Sigmoid colon (tissue), 6 donors: ENCODE measurements at regions not wholly inside any gene's neighbourhood (a gene's known extent, or its start where the extent isn't known, plus 50 kb on each side); places are given as distances from the start of the nearest gene placed in this dataset.

Experiments used
- DNase-seq: peaks from one replicate; pipeline ENCODE4 v3.0.0-alpha.2; 2019
- H3K27ac ChIP-seq, 4 donors: fragments of 200-600 bp; sonication (generic); one replicate each; pipeline ENCODE4 v1.5.1; 2016 to 2019; ENCODE audit warnings: mild to moderate bottlenecking in 1 of 4
- H3K27me3 ChIP-seq, 3 donors: fragments of 200-600 bp; sonication (generic); one replicate each; pipeline ENCODE4 v1.5.1; 2019; ENCODE audit warnings: mild to moderate bottlenecking in 1 of 3
- H3K36me3 ChIP-seq, 4 donors: fragments of 200-600 bp; sonication (generic); one replicate each; pipeline ENCODE4 v1.5.1; 2016 to 2019
- H3K4me1 ChIP-seq, 4 donors: fragments of 200-600 bp; sonication (generic); one replicate each; pipeline ENCODE4 v1.5.1; 2017 to 2019
- H3K4me3 ChIP-seq, 4 donors: fragments of 200-600 bp; sonication (generic); one replicate each; pipeline ENCODE4 v1.5.1; 2017 to 2019; ENCODE audit warnings: mild to moderate bottlenecking in 2 of 4, moderate library complexity in 1 of 4
- H3K9me3 ChIP-seq, 4 donors: fragments of 200-600 bp in 3 of 4; sonication (generic) in 3 of 4; one replicate each; pipeline versions ENCODE4 v1.5.1 to v1.6.1; 2013 to 2019
- CTCF ChIP-seq, 4 experiments: fragments of 450-650 bp in 3 of 4; fragments of 200-600 bp in 1 of 4; IDR thresholded peaks; one replicate each; pipeline ENCODE4 v1.5.1; 2016 to 2019; ENCODE audit warnings: antibody characterized with exemption in 4 of 4, mild to moderate bottlenecking in 3 of 4, moderate library complexity in 2 of 4
- EP300 ChIP-seq, 4 donors: sonication (generic); formaldehyde crosslinking; IDR thresholded peaks; one replicate each; pipeline ENCODE4 v1.6.1; 2017; ENCODE audit warnings: antibody characterized with exemption in 4 of 4
- POLR2A ChIP-seq, 2 donors: fragments of 450-650 bp; IDR thresholded peaks; one replicate each; pipeline ENCODE4 v1.6.1; 2016; ENCODE audit warnings: antibody characterized with exemption in 2 of 2, mild to moderate bottlenecking in 2 of 2, moderate library complexity in 2 of 2
- POLR2AphosphoS5 ChIP-seq, 4 donors: sonication (generic); formaldehyde crosslinking; IDR thresholded peaks; one replicate each; pipeline ENCODE4 v1.6.1; 2017; ENCODE audit warnings: antibody characterized with exemption in 4 of 4
- WGBS, 2 donors: extraction: QIAGEN DNeasy Blood & Tissue Kit; methylation state at CpG; one replicate each; pipeline ENCODE4 v1.1.7; 2013; 5-methylcytosine and 5-hydroxymethylcytosine counted together
- intact Hi-C: fragments of 100-400 bp; cut with DNase I; formaldehyde crosslinking; loops from one replicate; pipeline ENCODE4 v1.15.1; 2023
- donor health status: healthy with polysubstance abuse.
- donor health status: healthy.

GRCh38 chr5:74130155-74130897 lies 504.3 kb downstream of the ARHGEF28 start:
- H3K36me3 ChIP-seq: no peaks in the 10 kb centered on the region
- 94% methylated on average over 15 of the region's 15 CpGs for WGBS, 2 donors
- H3K9me3 ChIP-seq: no peaks in the 10 kb centered on the region
- peaks cover 0 to 5% (median 0%) of the 10 kb centered on the region in 4 donors for H3K4me1 ChIP-seq
- H3K27ac ChIP-seq: no peak overlapping the region
- no peak for DNase-seq
- no peak overlapping the region for H3K4me3 ChIP-seq
- no peaks in the 10 kb centered on the region for H3K27me3 ChIP-seq
- TF ChIP-seq EP300 (IDR thresholded peaks at IDR 0.05) (no peak), POLR2A (IDR thresholded peaks at IDR 0.05) (no peak), POLR2AphosphoS5 (IDR thresholded peaks at IDR 0.05) (no peak), CTCF (IDR thresholded peaks at IDR 0.05) (no peak)
- intact Hi-C loops: no loop called here

- Histone ChIP-seq H3K9me3 (no peaks in the 10 kb centered on the region), H3K27ac (no peak overlapping the region), H3K4me1 (peaks cover 0 to 5% (median 0%) of the 10 kb centered on the region in 4 donors), H3K36me3 (no peaks in the 10 kb centered on the region), H3K4me3 (no peak overlapping the region), H3K27me3 (no peaks in the 10 kb centered on the region)
- 34 to 44% methylated on average over 9 of the region's 9 CpGs for WGBS, 2 donors
- no peak for DNase-seq
- peak in 1 of 4 experiments; percentile 18 for TF ChIP-seq CTCF (IDR thresholded peaks at IDR 0.05)
- TF ChIP-seq POLR2AphosphoS5 (IDR thresholded peaks at IDR 0.05): no peak
- intact Hi-C loops: no loop called here
Observed at GRCh38 chr5:74127381-74128320, 501.7 kb downstream of the ARHGEF28 start.

- H3K36me3 ChIP-seq: no peaks in the 10 kb centered on the region
- H3K4me1 ChIP-seq: no peaks in the 10 kb centered on the region
- H3K4me3 ChIP-seq: no peak overlapping the region
- TF ChIP-seq POLR2A (IDR thresholded peaks at IDR 0.05): no peak
- TF ChIP-seq CTCF (IDR thresholded peaks at IDR 0.05): no peak
- no peak for TF ChIP-seq EP300 (IDR thresholded peaks at IDR 0.05)
- TF ChIP-seq POLR2AphosphoS5 (IDR thresholded peaks at IDR 0.05): no peak
- no peak for DNase-seq
- H3K9me3 ChIP-seq: no peaks in the 10 kb centered on the region
- no peaks in the 10 kb centered on the region for H3K27me3 ChIP-seq
- intact Hi-C loops: no loop called here
- WGBS, 2 donors: 53 to 70% methylated on average over 1 of the region's 1 CpG
- no peak overlapping the region for H3K27ac ChIP-seq
Observed at GRCh38 chr5:74126294-74126693, 500.3 kb downstream of the ARHGEF28 start.

- WGBS, 2 donors: 89 to 92% methylated on average over 4 of the region's 4 CpGs
- DNase-seq: no peak
Observed at GRCh38 chr5:74124826-74125225, 498.8 kb downstream of the ARHGEF28 start.

More at GRCh38 chr5:74124826-74125225, 498.8 kb downstream of the ARHGEF28 start:
- intact Hi-C loops: no loop called here
- H3K27ac ChIP-seq: no peak overlapping the region
- no peaks in the 10 kb centered on the region for H3K4me1 ChIP-seq
- no peaks in the 10 kb centered on the region for H3K36me3 ChIP-seq
- no peak overlapping the region for H3K4me3 ChIP-seq
- no peaks in the 10 kb centered on the region for H3K9me3 ChIP-seq
- no peak for TF ChIP-seq CTCF (IDR thresholded peaks at IDR 0.05)
- TF ChIP-seq POLR2AphosphoS5 (IDR thresholded peaks at IDR 0.05): no peak
- no peak for TF ChIP-seq POLR2A (IDR thresholded peaks at IDR 0.05)
- TF ChIP-seq EP300 (IDR thresholded peaks at IDR 0.05): no peak
- no peaks in the 10 kb centered on the region for H3K27me3 ChIP-seq
